ENCODE measurements at regions not wholly inside any gene's neighbourhood (a gene's known extent, or its start where the extent isn't known, plus 50 kb on each side); places are given as distances from the start of the nearest gene placed in this dataset.

DNA sequence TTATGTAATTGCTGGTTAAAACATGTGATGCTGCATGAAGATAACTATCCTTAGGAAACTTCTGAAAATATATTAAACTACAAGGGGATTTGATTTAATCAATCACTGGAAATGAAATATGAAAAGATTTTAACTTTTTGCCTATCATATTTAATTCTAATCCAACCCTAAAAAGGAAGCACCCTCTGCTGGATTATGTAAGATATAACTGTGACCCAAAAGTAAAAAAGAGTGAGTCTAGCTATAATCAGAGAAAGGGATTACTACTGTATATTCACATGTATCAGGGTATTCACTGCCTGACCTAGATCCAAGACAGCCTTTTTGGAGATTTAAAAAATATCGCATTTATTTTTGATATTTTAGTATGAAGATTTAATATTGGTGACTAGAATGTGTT, 295.5 kb downstream of the MDFIC start:
- no peak overlapping the region for H4K91ac ChIP-seq (ENCODE audit: low read depth, low read length)
- no peak overlapping the region for H3K4me2 ChIP-seq (ENCODE audit: low read length)
- no peak overlapping the region for H3K9ac ChIP-seq (ENCODE audit: low read length)
- H2BK120ac ChIP-seq (ENCODE audit: insufficient read depth, low read length, poor library complexity), result no peak overlapping the region
- no peaks in the 10 kb centered on the region for H3K79me1 ChIP-seq (ENCODE audit: low read length)
- H2AFZ ChIP-seq (ENCODE audit: insufficient read depth, low read length, poor library complexity), result no peak overlapping the region
- H3K9me3 ChIP-seq (ENCODE audit: insufficient read depth, low read depth, low read length), result no peaks in the 10 kb centered on the region
- no peak overlapping the region for H3K27ac ChIP-seq (ENCODE audit: low read depth, low read length)
- no peak overlapping the region for H2BK5ac ChIP-seq (ENCODE audit: low read depth, low read length, poor library complexity)
- H3K4ac ChIP-seq (ENCODE audit: low read depth, low read length), result no peak overlapping the region
- no peak for DNase-seq
- no peaks in the 10 kb centered on the region for H3K79me2 ChIP-seq (ENCODE audit: control insufficient read depth, insufficient read depth, low read length, poor library complexity)
- H3K18ac ChIP-seq (ENCODE audit: low read length), result no peak overlapping the region
- no peak overlapping the region for H4K8ac ChIP-seq (ENCODE audit: low read depth, low read length)
- H2BK12ac ChIP-seq (ENCODE audit: low read length), result no peak overlapping the region
- H3K4me3 ChIP-seq (ENCODE audit: low read depth, low read length), result no peak overlapping the region
- H2AK5ac ChIP-seq (ENCODE audit: low read length), result no peak overlapping the region
- no CpG with 5 or more reads among the region's 1 CpG for WGBS (ENCODE audit: extremely low coverage, insufficient coverage, insufficient read length)
- H3K4me1 ChIP-seq (ENCODE audit: control insufficient read depth in 1 of 2, insufficient read depth in 2 of 2, low read length in 2 of 2), result no peaks in the 10 kb centered on the region
- H3K36me3 ChIP-seq (ENCODE audit: control insufficient read depth in 1 of 2, insufficient read depth in 2 of 2, low read length in 2 of 2), result no peaks in the 10 kb centered on the region
- H3K14ac ChIP-seq (ENCODE audit: low read length), result no peak overlapping the region
- H3K27me3 ChIP-seq (ENCODE audit: insufficient read depth, low read length), result no peaks in the 10 kb centered on the region
- no peak overlapping the region for H4K12ac ChIP-seq (ENCODE audit: low read depth, low read length)
- no peak overlapping the region for H3K23ac ChIP-seq (ENCODE audit: low read length)

DNA sequence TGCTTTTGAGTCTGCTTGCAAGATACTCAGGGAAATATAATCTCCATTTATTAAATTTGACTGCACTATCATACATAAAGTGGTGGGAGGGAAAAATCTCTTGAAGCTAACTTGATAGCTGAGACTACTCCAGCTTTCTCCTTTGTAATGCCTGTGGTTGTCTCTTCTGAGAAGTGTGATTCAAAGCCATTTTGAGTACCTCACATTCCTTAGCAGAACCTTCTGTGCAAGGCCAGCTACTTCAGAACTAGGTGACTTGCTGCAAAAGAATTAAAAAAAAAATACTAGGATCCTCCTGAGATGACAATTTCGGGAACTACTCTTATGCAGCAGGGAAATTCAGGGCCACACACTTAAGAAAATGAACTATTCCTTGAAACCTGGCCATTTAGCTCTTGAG, 294.8 kb downstream of the MDFIC start:
- Histone ChIP-seq H4K91ac (ENCODE audit: low read depth, low read length) (no peak overlapping the region), H3K27me3 (ENCODE audit: insufficient read depth, low read length) (no peaks in the 10 kb centered on the region), H3K4ac (ENCODE audit: low read depth, low read length) (no peak overlapping the region)

DNA sequence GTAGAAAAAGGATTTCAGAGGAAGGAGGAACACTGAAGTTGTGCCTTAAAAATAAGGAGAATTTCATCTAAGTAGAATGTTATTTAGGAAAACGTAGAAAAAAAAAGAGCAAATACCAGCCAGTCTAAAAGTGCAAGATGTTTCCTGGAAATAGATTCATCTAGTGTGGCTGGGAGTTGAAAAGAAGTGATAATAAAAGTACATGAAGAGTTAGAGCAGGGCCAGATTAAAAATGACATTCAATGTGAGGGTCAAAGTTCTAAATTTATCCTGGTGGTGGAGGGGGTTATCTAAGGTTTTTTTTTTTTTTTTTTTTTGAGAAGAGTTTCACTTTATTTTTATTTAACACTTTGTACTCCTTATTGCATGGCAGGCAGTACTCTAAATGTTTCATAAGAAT, 289.3 kb downstream of the MDFIC start:
- WGBS (ENCODE audit: extremely low coverage, insufficient coverage, insufficient read length), result no CpG with 5 or more reads among the region's 1 CpG
- H3K36me3 ChIP-seq (ENCODE audit: control insufficient read depth in 1 of 2, insufficient read depth in 2 of 2, low read length in 2 of 2), result peaks cover 0 to 3% of the 10 kb centered on the region in 2 experiments
- H3K4me3 ChIP-seq (ENCODE audit: low read depth, low read length), result no peak overlapping the region

More for the DNA sequence above, 294.8 kb downstream of the MDFIC start:
- Histone ChIP-seq H3K79me1 (ENCODE audit: low read length) (no peaks in the 10 kb centered on the region), H4K8ac (ENCODE audit: low read depth, low read length) (no peak overlapping the region), H3K36me3 (ENCODE audit: control insufficient read depth in 1 of 2, insufficient read depth in 2 of 2, low read length in 2 of 2) (no peaks in the 10 kb centered on the region), H2AFZ (ENCODE audit: insufficient read depth, low read length, poor library complexity) (no peak overlapping the region), H2BK12ac (ENCODE audit: low read length) (no peak overlapping the region), H3K79me2 (ENCODE audit: control insufficient read depth, insufficient read depth, low read length, poor library complexity) (no peaks in the 10 kb centered on the region), H3K4me2 (ENCODE audit: low read length) (no peak overlapping the region), H4K12ac (ENCODE audit: low read depth, low read length) (no peak overlapping the region), H3K9me3 (ENCODE audit: insufficient read depth, low read depth, low read length) (no peaks in the 10 kb centered on the region), H3K27ac (ENCODE audit: low read depth, low read length) (no peak overlapping the region), H3K14ac (ENCODE audit: low read length) (no peak overlapping the region), H3K23ac (ENCODE audit: low read length) (no peak overlapping the region), H3K4me3 (ENCODE audit: low read depth, low read length) (no peak overlapping the region), H2AK5ac (ENCODE audit: low read length) (no peak overlapping the region), H2BK120ac (ENCODE audit: insufficient read depth, low read length, poor library complexity) (no peak overlapping the region), H2BK5ac (ENCODE audit: low read depth, low read length, poor library complexity) (no peak overlapping the region), H3K18ac (ENCODE audit: low read length) (no peak overlapping the region), H3K4me1 (ENCODE audit: control insufficient read depth in 1 of 2, insufficient read depth in 2 of 2, low read length in 2 of 2) (no peaks in the 10 kb centered on the region), H3K9ac (ENCODE audit: low read length) (no peak overlapping the region)
- DNase-seq, result no peak
- WGBS (ENCODE audit: extremely low coverage, insufficient coverage, insufficient read length), result no CpG with 5 or more reads among the region's 1 CpG

DNA sequence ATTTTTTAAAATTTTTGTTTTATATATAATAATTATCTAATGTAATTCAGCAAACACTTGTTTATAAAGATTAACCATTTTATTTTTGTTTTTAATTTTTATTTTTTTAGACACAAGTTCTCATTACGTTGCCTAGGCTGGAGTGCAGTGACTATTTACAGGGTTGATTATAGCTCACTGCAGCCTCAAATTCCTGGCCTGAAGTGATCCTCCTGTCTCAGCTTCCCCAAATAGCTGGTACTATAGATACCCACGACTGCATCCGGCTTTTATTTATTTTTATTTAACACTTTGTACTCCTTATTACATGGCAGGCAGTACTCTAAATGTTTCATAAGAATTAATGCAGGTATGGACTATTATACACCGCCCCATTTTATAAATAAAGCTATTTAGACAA, 288.7 kb downstream of the MDFIC start:
- no peak for DNase-seq
- no peak overlapping the region for H2BK5ac ChIP-seq (ENCODE audit: low read depth, low read length, poor library complexity)
- H3K27ac ChIP-seq (ENCODE audit: low read depth, low read length), result no peak overlapping the region
- no peak overlapping the region for H3K9ac ChIP-seq (ENCODE audit: low read length)
- peaks cover 0 to 4% of the 10 kb centered on the region in 2 experiments for H3K36me3 ChIP-seq (ENCODE audit: control insufficient read depth in 1 of 2, insufficient read depth in 2 of 2, low read length in 2 of 2)
- WGBS (ENCODE audit: extremely low coverage, insufficient coverage, insufficient read length), result no CpG with 5 or more reads among the region's 4 CpGs
- H2BK12ac ChIP-seq (ENCODE audit: low read length), result no peak overlapping the region
- H2AK5ac ChIP-seq (ENCODE audit: low read length), result no peak overlapping the region
- no peak overlapping the region for H3K4ac ChIP-seq (ENCODE audit: low read depth, low read length)
- H4K12ac ChIP-seq (ENCODE audit: low read depth, low read length), result no peak overlapping the region
- H3K4me3 ChIP-seq (ENCODE audit: low read depth, low read length), result no peak overlapping the region
- no peak overlapping the region for H4K8ac ChIP-seq (ENCODE audit: low read depth, low read length)
- no peaks in the 10 kb centered on the region for H3K4me1 ChIP-seq (ENCODE audit: control insufficient read depth in 1 of 2, insufficient read depth in 2 of 2, low read length in 2 of 2)
- no peaks in the 10 kb centered on the region for H3K79me1 ChIP-seq (ENCODE audit: low read length)
- H3K9me3 ChIP-seq (ENCODE audit: insufficient read depth, low read depth, low read length), result peaks cover 6% of the 10 kb centered on the region
- no peak overlapping the region for H3K4me2 ChIP-seq (ENCODE audit: low read length)
- no peak overlapping the region for H3K23ac ChIP-seq (ENCODE audit: low read length)
- H2AFZ ChIP-seq (ENCODE audit: insufficient read depth, low read length, poor library complexity), result no peak overlapping the region
- no peak overlapping the region for H3K14ac ChIP-seq (ENCODE audit: low read length)
- no peak overlapping the region for H3K18ac ChIP-seq (ENCODE audit: low read length)
- H2BK120ac ChIP-seq (ENCODE audit: insufficient read depth, low read length, poor library complexity), result no peak overlapping the region
- no peaks in the 10 kb centered on the region for H3K79me2 ChIP-seq (ENCODE audit: control insufficient read depth, insufficient read depth, low read length, poor library complexity)
- no peak overlapping the region for H4K91ac ChIP-seq (ENCODE audit: low read depth, low read length)
- no peaks in the 10 kb centered on the region for H3K27me3 ChIP-seq (ENCODE audit: insufficient read depth, low read length)

More for the DNA sequence above, 289.3 kb downstream of the MDFIC start:
- no peak overlapping the region for H2AFZ ChIP-seq (ENCODE audit: insufficient read depth, low read length, poor library complexity)
- H2BK12ac ChIP-seq (ENCODE audit: low read length), result no peak overlapping the region
- no peaks in the 10 kb centered on the region for H3K79me1 ChIP-seq (ENCODE audit: low read length)
- no peak overlapping the region for H3K18ac ChIP-seq (ENCODE audit: low read length)
- H3K4me2 ChIP-seq (ENCODE audit: low read length), result no peak overlapping the region
- H4K8ac ChIP-seq (ENCODE audit: low read depth, low read length), result no peak overlapping the region
- H2BK120ac ChIP-seq (ENCODE audit: insufficient read depth, low read length, poor library complexity), result no peak overlapping the region
- DNase-seq, result no peak
- H3K27ac ChIP-seq (ENCODE audit: low read depth, low read length), result no peak overlapping the region
- no peak overlapping the region for H4K12ac ChIP-seq (ENCODE audit: low read depth, low read length)
- no peak overlapping the region for H3K9ac ChIP-seq (ENCODE audit: low read length)
- peaks cover 5% of the 10 kb centered on the region for H3K9me3 ChIP-seq (ENCODE audit: insufficient read depth, low read depth, low read length)
- no peak overlapping the region for H3K14ac ChIP-seq (ENCODE audit: low read length)
- H3K27me3 ChIP-seq (ENCODE audit: insufficient read depth, low read length), result no peaks in the 10 kb centered on the region
- H3K79me2 ChIP-seq (ENCODE audit: control insufficient read depth, insufficient read depth, low read length, poor library complexity), result no peaks in the 10 kb centered on the region
- no peaks in the 10 kb centered on the region for H3K4me1 ChIP-seq (ENCODE audit: control insufficient read depth in 1 of 2, insufficient read depth in 2 of 2, low read length in 2 of 2)
- H3K4ac ChIP-seq (ENCODE audit: low read depth, low read length), result no peak overlapping the region
- no peak overlapping the region for H2BK5ac ChIP-seq (ENCODE audit: low read depth, low read length, poor library complexity)
- H2AK5ac ChIP-seq (ENCODE audit: low read length), result no peak overlapping the region
- H3K23ac ChIP-seq (ENCODE audit: low read length), result no peak overlapping the region
- no peak overlapping the region for H4K91ac ChIP-seq (ENCODE audit: low read depth, low read length)

Data from trophoblast cell (in vitro differentiated cells and primary cell).